HepG2 (cell line): ENCODE measurements at regions not wholly inside any gene's neighbourhood (a gene's known extent, or its start where the extent isn't known, plus 50 kb on each side); places are given as distances from the start of the nearest gene placed in this dataset.

ENCODE experiments used
- ATAC-seq: fragments of 200-7000 bp; cut with Tn5 transposase; 3 replicates; pipeline ENCODE4 v1.9.1; 2020; ENCODE audit warnings: mild to moderate bottlenecking, moderate library complexity
- BruUV-seq: library from RNA; stranded (reverse); fragments of 400-500 nt; replicated peaks from 2 replicates; lab custom pipeline; 2021; lab: Mats Ljungman, UMichigan
- CTCF ChIA-PET: fragments of 300-600 bp; formaldehyde crosslinking; extraction: SDS; loops from one replicate; lab custom pipeline; 2021; ENCODE audit warnings: low total read pairs, inconsistent platforms, low intra/inter-chr PET ratio; lab: Yijun Ruan, JAX
- POLR2A ChIA-PET: fragments of 350-600 bp; sonication (Branson Sonifier 250); formaldehyde crosslinking; loops from one replicate; lab custom pipeline; 2020; ENCODE audit warnings: antibody characterized with exemption, inconsistent platforms; lab: Yijun Ruan, JAX
- DNase-seq: peaks from one replicate; pipeline ENCODE4 v3.0.0-alpha.2; 2015; ENCODE audit warnings: low spot score
- FAIRE-seq: peaks from 3 replicates; lab custom pipeline; 2011; peaks lifted over from hg19 to GRCh38; lab: Jason Lieb, UNC
- H2AFZ ChIP-seq: one replicate; pipeline ENCODE4 v1.6.1; 2011; ENCODE audit warnings: low read length, inconsistent platforms
- H3K27ac ChIP-seq: fragments of 300-600 bp; 3 replicates; pipeline ENCODE4 v1.8.0; 2011; ENCODE audit warnings: mixed run types, mild to moderate bottlenecking, mixed read lengths, low read length, inconsistent platforms; ENCODE audit not compliant: insufficient read depth; ENCODE audit errors: extremely low read length
- H3K27me3 ChIP-seq, 2 experiments: fragments of 200-600 bp in 1 of 2; 2 replicates in 1 of 2; 3 replicates in 1 of 2; pipeline versions ENCODE4 v1.6.0 to v1.8.0; 2011; ENCODE audit warnings: low read length in 2 of 2, mild to moderate bottlenecking in 2 of 2, moderate library complexity in 2 of 2, inconsistent platforms in 1 of 2; ENCODE audit not compliant: insufficient read depth in 2 of 2, control insufficient read depth in 1 of 2
- H3K36me3 ChIP-seq, 2 experiments: fragments of 200-600 bp in 1 of 2; replicated peaks in 1 of 2; 2 replicates in 1 of 2; 3 replicates in 1 of 2; pipeline versions ENCODE4 v1.5.1 to v1.8.0; 2011; ENCODE audit warnings: low read length in 2 of 2, inconsistent platforms in 1 of 2; ENCODE audit not compliant: insufficient read depth in 2 of 2, control insufficient read depth in 1 of 2
- H3K4me1 ChIP-seq: 2 replicates; pipeline ENCODE4 v1.5.1; 2012; ENCODE audit warnings: low read length, inconsistent platforms; ENCODE audit not compliant: insufficient read depth
- H3K4me2 ChIP-seq: 2 replicates; pipeline ENCODE4 v1.6.0; 2011; ENCODE audit warnings: low read depth, low read length, inconsistent platforms
- H3K4me3 ChIP-seq, 3 experiments: fragments of 200-600 bp in 1 of 3; sonication (generic), shearing (Covaris generic) in 1 of 3; replicated peaks in 1 of 3; 2 replicates each; pipeline ENCODE4 v1.5.1; 2011 to 2016; ENCODE audit warnings: low read length in 3 of 3, inconsistent platforms in 2 of 3, low read depth in 2 of 3, mild to moderate bottlenecking in 2 of 3, control low read depth in 1 of 3, mixed read lengths in 1 of 3; ENCODE audit not compliant: insufficient read depth in 1 of 3
- H3K79me2 ChIP-seq: one replicate; pipeline ENCODE4 v1.6.1; 2011; ENCODE audit warnings: low read length, inconsistent platforms; ENCODE audit not compliant: insufficient read depth
- H3K9ac ChIP-seq: 2 replicates; pipeline ENCODE4 v1.6.0; 2011; ENCODE audit warnings: mild to moderate bottlenecking, low read depth, low read length, inconsistent platforms; ENCODE audit not compliant: insufficient read depth
- H3K9me3 ChIP-seq: 2 replicates; pipeline ENCODE4 v1.5.1; 2012; ENCODE audit warnings: mild to moderate bottlenecking, low read length
- H4K20me1 ChIP-seq: 2 replicates; pipeline ENCODE4 v1.6.0; 2011; ENCODE audit warnings: inconsistent platforms, mild to moderate bottlenecking, low read length, moderate library complexity; ENCODE audit not compliant: insufficient read depth
- ARNT2 ChIP-seq: sonication (generic); formaldehyde crosslinking; IDR thresholded peaks from 2 replicates; pipeline ENCODE4 v1.8.0; 2022; ENCODE audit warnings: mild to moderate bottlenecking, low read depth, missing genetic modification reagents, moderate library complexity
- BCL6 ChIP-seq: IDR thresholded peaks from 2 replicates; pipeline ENCODE4 v1.6.1; 2016; ENCODE audit warnings: missing genetic modification reagents, missing compliant biosample characterization
- CBX1 ChIP-seq: IDR thresholded peaks from one replicate; pipeline ENCODE4 v1.6.1; 2016; ENCODE audit warnings: antibody characterized with exemption, low read depth
- EEA1 ChIP-seq: sonication (generic); formaldehyde crosslinking; IDR thresholded peaks from 2 replicates; pipeline ENCODE4 v1.5.1; 2020; ENCODE audit warnings: mild to moderate bottlenecking, missing genetic modification reagents, borderline replicate concordance
- HOXA9 ChIP-seq: sonication (generic); formaldehyde crosslinking; IDR thresholded peaks from 2 replicates; pipeline ENCODE4 v1.8.1; 2022; ENCODE audit warnings: missing genetic modification reagents, mild to moderate bottlenecking, moderate library complexity, borderline replicate concordance
- MYNN ChIP-seq: sonication (generic); formaldehyde crosslinking; IDR thresholded peaks from 2 replicates; pipeline ENCODE4 v1.4.0; 2020; ENCODE audit warnings: mild to moderate bottlenecking, low read depth, missing genetic modification reagents
- MZF1 ChIP-seq: sonication (generic); formaldehyde crosslinking; IDR thresholded peaks from 2 replicates; pipeline ENCODE4 v1.8.1; 2023; ENCODE audit warnings: mild to moderate bottlenecking, missing genetic modification reagents, borderline replicate concordance
- PBX2 ChIP-seq: IDR thresholded peaks from 2 replicates; pipeline ENCODE4 v1.6.1; 2016; ENCODE audit warnings: control low read depth
- ZC3H4 ChIP-seq: sonication (generic); formaldehyde crosslinking; IDR thresholded peaks from 2 replicates; pipeline ENCODE4 v1.4.0; 2020; ENCODE audit warnings: missing genetic modification reagents, borderline replicate concordance
- ZNF121 ChIP-seq: sonication (generic); formaldehyde crosslinking; IDR thresholded peaks from 2 replicates; pipeline ENCODE4 v1.5.0; 2020; ENCODE audit warnings: mild to moderate bottlenecking, missing genetic modification reagents
- WGBS: methylation state at CpG from one replicate; pipeline ENCODE4 v1.1.6; 2017; ENCODE audit warnings: low lambda C conversion rate; 5-methylcytosine and 5-hydroxymethylcytosine counted together
- in situ Hi-C: cut with HindIII; loops from 2 replicates; pipeline ENCODE4 v1.10.0; 2017; ENCODE audit warnings: low pct_unique_long_range_greater_than_20kb; ENCODE audit not compliant: extremely low pct_ligation_motif_present
- intact Hi-C: fragments of 100-400 bp; cut with micrococcal nuclease; formaldehyde crosslinking; loops from one replicate; pipeline ENCODE4 v1.10.0; 2022; ENCODE audit not compliant: unreplicated experiment
- TF ChIP-seq, protein P1 (sequence below): sonication (generic); formaldehyde crosslinking; IDR thresholded peaks from 2 replicates; pipeline ENCODE4 v1.5.1; 2020; ENCODE audit warnings: missing genetic modification reagents, mild to moderate bottlenecking, borderline replicate concordance

DNA sequence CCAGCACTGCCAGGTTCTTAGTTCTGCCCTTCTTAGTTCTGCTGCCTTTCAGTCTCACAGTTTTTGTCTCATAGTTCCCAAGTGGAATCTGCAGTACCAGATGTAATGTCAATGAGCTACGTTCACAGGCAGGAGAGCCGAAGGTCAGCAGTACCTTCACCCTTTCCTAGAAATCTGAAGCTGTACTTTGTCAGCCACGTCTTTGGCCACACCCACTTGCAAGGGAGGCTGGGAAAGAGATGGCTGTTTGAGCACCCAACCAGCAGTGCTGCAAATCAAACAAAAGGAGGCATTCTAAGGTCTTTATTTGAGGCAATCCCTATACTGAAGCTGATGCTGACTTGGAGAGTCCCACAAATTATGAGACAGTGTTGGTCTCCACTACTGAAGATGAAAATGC lies 199.1 kb upstream of the NPY2R start:
- ATAC-seq = no peak
- no peaks in the 10 kb centered on the region for H3K9me3 ChIP-seq
- no peaks in the 10 kb centered on the region for H3K79me2 ChIP-seq
- TF ChIP-seq ARNT2 (CRISPR knock-in tag) (no peak), BCL6 (CRISPR knock-in tag) (0 out of 2 replicates have a peak, but pooled peaks have one; percentile 11), CBX1 (no peak), MZF1 (CRISPR knock-in tag) (no peak), ZC3H4 (CRISPR knock-in tag) (no peak), MYNN (CRISPR knock-in tag) (no peak), HOXA9 (no peak)
- no peaks in the 10 kb centered on the region for H3K27me3 ChIP-seq
- POLR2A ChIA-PET = no interaction called here
- CTCF ChIA-PET = no interaction called here
- H3K27ac ChIP-seq = no peak overlapping the region
- no peak overlapping the region for H3K4me2 ChIP-seq
- BruUV-seq = no TSS peak
- H3K4me1 ChIP-seq = no peaks in the 10 kb centered on the region
- no peaks in the 10 kb centered on the region for H3K36me3 ChIP-seq
- no peak for FAIRE-seq
- WGBS = 39% methylated on average over 3 of the region's 3 CpGs
- in situ Hi-C loops (no loop called here), intact Hi-C loops (no loop called here)
- no peak overlapping the region for H3K4me3 ChIP-seq
- H2AFZ ChIP-seq = no peak overlapping the region
- H3K9ac ChIP-seq = no peak overlapping the region
- no peaks in the 10 kb centered on the region for H4K20me1 ChIP-seq
- DNase-seq = no peak

DNA sequence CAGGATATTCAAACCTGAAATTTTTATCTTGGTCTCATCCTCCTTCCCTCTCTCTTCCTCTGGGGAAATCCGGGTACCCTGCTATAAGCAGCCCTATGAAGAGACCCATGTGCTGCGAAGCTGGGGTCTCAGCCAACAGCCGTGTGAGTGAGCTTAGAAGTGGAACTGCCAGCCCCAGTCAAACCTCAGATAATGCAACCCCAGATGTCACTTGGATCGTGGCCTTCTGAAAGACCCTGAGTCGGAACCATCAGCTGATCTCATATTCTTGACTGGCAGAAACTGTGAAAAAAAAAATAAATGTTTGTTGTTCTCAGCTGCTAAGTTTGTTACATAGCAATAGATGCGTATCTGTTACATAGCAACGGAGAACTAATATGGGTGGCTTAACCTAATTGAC lies 198.1 kb upstream of the NPY2R start:
- no peak overlapping the region for H2AFZ ChIP-seq
- ChIA-PET POLR2A (no interaction called here), CTCF (no interaction called here)
- no peaks in the 10 kb centered on the region for H3K9me3 ChIP-seq
- H3K27me3 ChIP-seq = no peaks in the 10 kb centered on the region
- ATAC-seq (no peak), FAIRE-seq (no peak), DNase-seq (no peak)
- no TSS peak for BruUV-seq
- H3K27ac ChIP-seq = no peak overlapping the region
- H3K9ac ChIP-seq = no peak overlapping the region
- in situ Hi-C loops = no loop called here
- no peaks in the 10 kb centered on the region for H3K79me2 ChIP-seq
- H3K4me1 ChIP-seq = no peaks in the 10 kb centered on the region
- WGBS = 18% methylated on average over 7 of the region's 7 CpGs
- H3K4me2 ChIP-seq = no peak overlapping the region
- H4K20me1 ChIP-seq = no peaks in the 10 kb centered on the region
- no peak for TF ChIP-seq PBX2 (CRISPR knock-in tag)
- TF ChIP-seq, protein P1, sequence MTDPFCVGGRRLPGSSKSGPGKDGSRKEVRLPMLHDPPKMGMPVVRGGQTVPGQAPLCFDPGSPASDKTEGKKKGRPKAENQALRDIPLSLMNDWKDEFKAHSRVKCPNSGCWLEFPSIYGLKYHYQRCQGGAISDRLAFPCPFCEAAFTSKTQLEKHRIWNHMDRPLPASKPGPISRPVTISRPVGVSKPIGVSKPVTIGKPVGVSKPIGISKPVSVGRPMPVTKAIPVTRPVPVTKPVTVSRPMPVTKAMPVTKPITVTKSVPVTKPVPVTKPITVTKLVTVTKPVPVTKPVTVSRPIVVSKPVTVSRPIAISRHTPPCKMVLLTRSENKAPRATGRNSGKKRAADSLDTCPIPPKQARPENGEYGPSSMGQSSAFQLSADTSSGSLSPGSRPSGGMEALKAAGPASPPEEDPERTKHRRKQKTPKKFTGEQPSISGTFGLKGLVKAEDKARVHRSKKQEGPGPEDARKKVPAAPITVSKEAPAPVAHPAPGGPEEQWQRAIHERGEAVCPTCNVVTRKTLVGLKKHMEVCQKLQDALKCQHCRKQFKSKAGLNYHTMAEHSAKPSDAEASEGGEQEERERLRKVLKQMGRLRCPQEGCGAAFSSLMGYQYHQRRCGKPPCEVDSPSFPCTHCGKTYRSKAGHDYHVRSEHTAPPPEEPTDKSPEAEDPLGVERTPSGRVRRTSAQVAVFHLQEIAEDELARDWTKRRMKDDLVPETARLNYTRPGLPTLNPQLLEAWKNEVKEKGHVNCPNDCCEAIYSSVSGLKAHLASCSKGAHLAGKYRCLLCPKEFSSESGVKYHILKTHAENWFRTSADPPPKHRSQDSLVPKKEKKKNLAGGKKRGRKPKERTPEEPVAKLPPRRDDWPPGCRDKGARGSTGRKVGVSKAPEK (CRISPR knock-in tag) = no peak
- no peak for TF ChIP-seq ZNF121 (CRISPR knock-in tag)
- no peak for TF ChIP-seq EEA1 (CRISPR knock-in tag)
- intact Hi-C loops = no loop called here
- H3K4me3 ChIP-seq = no peak overlapping the region
- H3K36me3 ChIP-seq = no peaks in the 10 kb centered on the region
